Activated gamma-delta T cell treated with Interleukin-2 at 50 U/mL for 16 hours (primary cell): ENCODE measurements at regions not wholly inside any gene's neighbourhood (a gene's known extent, or its start where the extent isn't known, plus 50 kb on each side); places are given as distances from the start of the nearest gene placed in this dataset.

Experiments
- DNase-seq: peaks from one replicate; pipeline ENCODE4 v3.0.0-alpha.2; 2020

GRCh38 chr12:107226126-107226525, 132.8 kb upstream of the CRY1 start:
- DNase-seq, result no peak

GRCh38 chr12:107228076-107228475, 134.7 kb upstream of the CRY1 start:
- no peak for DNase-seq

GRCh38 chr12:107229827-107230226, 136.5 kb upstream of the CRY1 start:
- no peak for DNase-seq

- no peak for DNase-seq
Observed at GRCh38 chr12:107231303-107231702, 138.0 kb upstream of the CRY1 start.

GRCh38 chr12:107233551-107233950, 140.2 kb upstream of the CRY1 start:
- DNase-seq, result no peak

- DNase-seq, result no peak
Observed at GRCh38 chr12:107235600-107235999, 142.3 kb upstream of the CRY1 start.

GRCh38 chr12:107236824-107237511, 143.6 kb upstream of the CRY1 start:
- DNase-seq, result no peak

GRCh38 chr12:107238296-107238695, 144.9 kb upstream of the CRY1 start:
- no peak for DNase-seq

GRCh38 chr12:107241411-107241810, 148.1 kb upstream of the CRY1 start:
- no peak for DNase-seq

GRCh38 chr12:107242189-107242588, 148.8 kb upstream of the CRY1 start:
- DNase-seq, result no peak

GRCh38 chr12:107243341-107243740, 150.0 kb upstream of the CRY1 start:
- DNase-seq, result no peak

- DNase-seq, result no peak
Observed at GRCh38 chr12:107244584-107244983, 151.2 kb upstream of the CRY1 start.

GRCh38 chr12:107247650-107248049, 154.3 kb upstream of the CRY1 start:
- no peak for DNase-seq

- no peak for DNase-seq
Observed at GRCh38 chr12:107248187-107248586, 154.8 kb upstream of the CRY1 start.

GRCh38 chr12:107251288-107251687, 157.9 kb upstream of the CRY1 start:
- DNase-seq, result no peak

- no peak for DNase-seq
Observed at GRCh38 chr12:107253361-107253760, 160.0 kb upstream of the CRY1 start.

- no peak for DNase-seq
Observed at GRCh38 chr12:107254258-107254856, 161.0 kb upstream of the CRY1 start.

GRCh38 chr12:107258780-107259179, 165.4 kb upstream of the CRY1 start:
- DNase-seq, result no peak

- no peak for DNase-seq
Observed at GRCh38 chr12:107263980-107264379, 170.6 kb upstream of the CRY1 start.

GRCh38 chr12:107264667-107265066, 171.3 kb upstream of the CRY1 start:
- no peak for DNase-seq

- no peak for DNase-seq
Observed at GRCh38 chr12:107267604-107268003, 174.3 kb upstream of the CRY1 start.

GRCh38 chr12:107271523-107271922, 178.2 kb upstream of the CRY1 start:
- no peak for DNase-seq

GRCh38 chr12:107275530-107275929, 182.2 kb upstream of the CRY1 start:
- DNase-seq, result no peak

- DNase-seq, result no peak
Observed at GRCh38 chr12:107277855-107278254, 184.5 kb upstream of the CRY1 start.

- DNase-seq, result no peak
Observed at GRCh38 chr12:107282628-107283027, 189.3 kb upstream of the CRY1 start.
